ENCODE measurements at regions not wholly inside any gene's neighbourhood (a gene's known extent, or its start where the extent isn't known, plus 50 kb on each side); places are given as distances from the start of the nearest gene placed in this dataset.

DNA sequence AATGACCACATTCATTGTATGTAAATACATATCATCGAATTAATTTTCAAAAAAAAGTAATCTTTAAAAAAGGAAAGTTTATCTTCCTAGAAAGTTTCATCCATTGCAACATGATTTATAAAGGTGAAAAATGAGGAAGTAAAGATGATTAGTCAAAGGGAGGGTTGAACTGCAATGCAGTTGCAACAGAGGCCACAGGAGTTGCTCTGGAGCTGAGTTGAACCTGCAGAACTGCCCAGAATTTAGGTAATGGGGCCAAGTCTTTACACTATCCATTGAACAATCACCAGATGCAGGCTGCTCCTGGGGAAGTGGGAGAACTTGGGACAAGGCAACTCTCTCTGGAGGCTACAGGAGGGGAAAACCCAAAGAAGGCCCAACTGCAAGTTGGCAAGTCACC lies 390.7 kb downstream of the METTL4 start:
- no CpG with 5 or more reads among the region's 1 CpG for WGBS (ENCODE audit: extremely low coverage, insufficient coverage, insufficient read length)
- H4K12ac ChIP-seq (ENCODE audit: low read depth, low read length) = no peak overlapping the region
- H2AK5ac ChIP-seq (ENCODE audit: low read length) = no peak overlapping the region
- no peak overlapping the region for H3K4me2 ChIP-seq (ENCODE audit: low read length)
- no peak overlapping the region for H4K91ac ChIP-seq (ENCODE audit: low read depth, low read length)
- H3K4ac ChIP-seq (ENCODE audit: low read depth, low read length) = no peak overlapping the region
- no peak overlapping the region for H3K9ac ChIP-seq (ENCODE audit: low read length)
- no peak overlapping the region for H2AFZ ChIP-seq (ENCODE audit: insufficient read depth, low read length, poor library complexity)
- H3K79me2 ChIP-seq (ENCODE audit: control insufficient read depth, insufficient read depth, low read length, poor library complexity) = peaks cover 2% of the 10 kb centered on the region
- H3K27ac ChIP-seq (ENCODE audit: low read depth, low read length) = no peak overlapping the region
- H2BK5ac ChIP-seq (ENCODE audit: low read depth, low read length, poor library complexity) = no peak overlapping the region
- DNase-seq = peak in 1 of 2 donors; percentile 43
- H3K4me3 ChIP-seq (ENCODE audit: low read depth, low read length) = no peak overlapping the region
- no peak overlapping the region for H2BK12ac ChIP-seq (ENCODE audit: low read length)
- H4K8ac ChIP-seq (ENCODE audit: low read depth, low read length) = no peak overlapping the region
- H3K27me3 ChIP-seq (ENCODE audit: insufficient read depth, low read length) = no peaks in the 10 kb centered on the region
- H2BK120ac ChIP-seq (ENCODE audit: insufficient read depth, low read length, poor library complexity) = no peak overlapping the region
- H3K14ac ChIP-seq (ENCODE audit: low read length) = no peak overlapping the region
- no peaks in the 10 kb centered on the region for H3K36me3 ChIP-seq (ENCODE audit: control insufficient read depth in 1 of 2, insufficient read depth in 2 of 2, low read length in 2 of 2)
- H3K18ac ChIP-seq (ENCODE audit: low read length) = no peak overlapping the region
- H3K79me1 ChIP-seq (ENCODE audit: low read length) = no peaks in the 10 kb centered on the region
- H3K23ac ChIP-seq (ENCODE audit: low read length) = no peak overlapping the region
- no peaks in the 10 kb centered on the region for H3K4me1 ChIP-seq (ENCODE audit: control insufficient read depth in 1 of 2, insufficient read depth in 2 of 2, low read length in 2 of 2)
- H3K9me3 ChIP-seq (ENCODE audit: insufficient read depth, low read depth, low read length) = peaks cover 2% of the 10 kb centered on the region

DNA sequence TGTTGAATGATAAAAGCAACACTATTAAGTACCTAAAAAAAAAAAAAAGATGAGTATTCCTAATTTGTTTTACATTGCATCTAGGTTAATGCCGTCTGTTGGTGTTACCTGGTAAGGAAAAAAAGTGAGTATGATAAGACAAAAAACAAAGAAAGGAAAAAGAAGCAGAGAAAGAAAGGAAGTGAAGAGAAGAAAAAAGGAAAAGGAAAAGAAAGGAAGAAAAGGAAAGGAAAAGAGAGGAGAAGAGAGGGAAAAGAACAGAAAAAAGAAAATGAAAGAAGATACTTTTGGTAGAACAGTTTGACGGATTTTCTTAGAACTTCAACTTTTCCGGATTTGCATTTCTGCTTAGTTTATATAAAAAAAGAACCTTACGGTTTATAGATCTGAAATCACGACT lies 387.9 kb downstream of the METTL4 start:
- Histone ChIP-seq H3K4me1 (ENCODE audit: control insufficient read depth in 1 of 2, insufficient read depth in 2 of 2, low read length in 2 of 2) (no peaks in the 10 kb centered on the region), H3K23ac (ENCODE audit: low read length) (no peak overlapping the region), H3K79me2 (ENCODE audit: control insufficient read depth, insufficient read depth, low read length, poor library complexity) (peaks cover 2% of the 10 kb centered on the region), H4K91ac (ENCODE audit: low read depth, low read length) (no peak overlapping the region), H3K4ac (ENCODE audit: low read depth, low read length) (no peak overlapping the region), H3K4me2 (ENCODE audit: low read length) (no peak overlapping the region), H2AK5ac (ENCODE audit: low read length) (no peak overlapping the region), H3K79me1 (ENCODE audit: low read length) (no peaks in the 10 kb centered on the region), H3K18ac (ENCODE audit: low read length) (no peak overlapping the region), H3K9ac (ENCODE audit: low read length) (no peak overlapping the region), H3K36me3 (ENCODE audit: control insufficient read depth in 1 of 2, insufficient read depth in 2 of 2, low read length in 2 of 2) (no peaks in the 10 kb centered on the region), H2BK12ac (ENCODE audit: low read length) (no peak overlapping the region), H2BK120ac (ENCODE audit: insufficient read depth, low read length, poor library complexity) (no peak overlapping the region), H2AFZ (ENCODE audit: insufficient read depth, low read length, poor library complexity) (no peak overlapping the region), H3K27me3 (ENCODE audit: insufficient read depth, low read length) (no peaks in the 10 kb centered on the region), H3K14ac (ENCODE audit: low read length) (no peak overlapping the region), H4K12ac (ENCODE audit: low read depth, low read length) (no peak overlapping the region), H4K8ac (ENCODE audit: low read depth, low read length) (no peak overlapping the region), H3K4me3 (ENCODE audit: low read depth, low read length) (no peak overlapping the region), H2BK5ac (ENCODE audit: low read depth, low read length, poor library complexity) (no peak overlapping the region), H3K9me3 (ENCODE audit: insufficient read depth, low read depth, low read length) (peaks cover 2% of the 10 kb centered on the region), H3K27ac (ENCODE audit: low read depth, low read length) (no peak overlapping the region)
- no CpG with 5 or more reads among the region's 5 CpGs for WGBS (ENCODE audit: extremely low coverage, insufficient coverage, insufficient read length)
- DNase-seq = no peak

DNA sequence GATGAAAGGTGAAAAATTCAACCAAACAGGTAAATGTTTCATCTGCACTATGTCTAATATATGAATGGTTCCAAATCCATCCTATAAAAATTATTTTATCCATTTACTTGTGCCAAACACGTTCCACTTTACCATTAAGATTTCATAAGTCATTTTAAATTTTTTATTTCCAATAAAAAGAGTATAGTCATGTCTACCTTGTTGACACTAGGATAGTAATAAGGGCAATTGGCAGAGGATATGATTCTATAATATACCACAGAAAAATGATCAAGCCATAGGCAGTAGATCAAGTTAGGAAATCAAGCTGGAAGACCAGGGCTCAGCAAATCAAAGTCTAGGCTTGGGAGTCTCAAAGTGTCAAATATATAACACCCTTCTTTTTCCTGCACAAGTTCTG lies 384.3 kb downstream of the METTL4 start:
- WGBS (ENCODE audit: extremely low coverage, insufficient coverage, insufficient read length) = no CpG with 5 or more reads among the region's 1 CpG

DNA sequence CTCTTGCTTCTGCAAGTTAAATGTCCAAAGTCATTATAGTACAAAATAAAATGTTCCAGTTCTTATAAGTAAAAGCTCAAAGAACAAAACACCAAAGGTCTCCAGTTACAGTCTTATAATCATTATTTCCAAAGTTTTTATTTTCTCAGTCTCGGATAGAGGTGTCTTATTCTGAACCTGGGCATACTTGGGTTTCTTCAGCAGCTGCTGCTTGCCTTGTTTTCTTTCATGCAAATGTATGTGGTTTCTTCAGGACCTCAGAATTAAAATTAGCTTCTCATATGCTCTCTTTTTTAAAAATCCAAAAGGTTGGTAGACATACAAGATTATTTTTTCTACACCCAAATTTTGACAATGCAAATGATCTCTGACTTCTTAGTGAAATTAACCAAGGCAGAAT lies 383.0 kb downstream of the METTL4 start:
- Histone ChIP-seq H3K4me3 (ENCODE audit: low read depth, low read length) (no peak overlapping the region), H4K12ac (ENCODE audit: low read depth, low read length) (no peak overlapping the region), H3K4me1 (ENCODE audit: control insufficient read depth in 1 of 2, insufficient read depth in 2 of 2, low read length in 2 of 2) (no peaks in the 10 kb centered on the region), H3K23ac (ENCODE audit: low read length) (no peak overlapping the region), H3K79me1 (ENCODE audit: low read length) (no peaks in the 10 kb centered on the region), H4K8ac (ENCODE audit: low read depth, low read length) (no peak overlapping the region), H3K14ac (ENCODE audit: low read length) (no peak overlapping the region), H3K9me3 (ENCODE audit: insufficient read depth, low read depth, low read length) (no peaks in the 10 kb centered on the region), H3K9ac (ENCODE audit: low read length) (no peak overlapping the region), H3K27me3 (ENCODE audit: insufficient read depth, low read length) (no peaks in the 10 kb centered on the region), H3K36me3 (ENCODE audit: control insufficient read depth in 1 of 2, insufficient read depth in 2 of 2, low read length in 2 of 2) (no peaks in the 10 kb centered on the region), H2AFZ (ENCODE audit: insufficient read depth, low read length, poor library complexity) (no peak overlapping the region), H2BK120ac (ENCODE audit: insufficient read depth, low read length, poor library complexity) (no peak overlapping the region), H2AK5ac (ENCODE audit: low read length) (no peak overlapping the region), H3K4me2 (ENCODE audit: low read length) (no peak overlapping the region), H3K4ac (ENCODE audit: low read depth, low read length) (no peak overlapping the region), H3K18ac (ENCODE audit: low read length) (no peak overlapping the region), H2BK12ac (ENCODE audit: low read length) (no peak overlapping the region), H3K27ac (ENCODE audit: low read depth, low read length) (no peak overlapping the region), H2BK5ac (ENCODE audit: low read depth, low read length, poor library complexity) (no peak overlapping the region), H4K91ac (ENCODE audit: low read depth, low read length) (no peak overlapping the region), H3K79me2 (ENCODE audit: control insufficient read depth, insufficient read depth, low read length, poor library complexity) (peaks cover 2% of the 10 kb centered on the region)
- DNase-seq = no peak
- no CpG with 5 or more reads among the region's 1 CpG for WGBS (ENCODE audit: extremely low coverage, insufficient coverage, insufficient read length)

More for the DNA sequence above, 384.3 kb downstream of the METTL4 start:
- no peaks in the 10 kb centered on the region for H3K9me3 ChIP-seq (ENCODE audit: insufficient read depth, low read depth, low read length)
- H3K27me3 ChIP-seq (ENCODE audit: insufficient read depth, low read length) = no peaks in the 10 kb centered on the region
- no peak overlapping the region for H3K27ac ChIP-seq (ENCODE audit: low read depth, low read length)
- H2BK120ac ChIP-seq (ENCODE audit: insufficient read depth, low read length, poor library complexity) = no peak overlapping the region
- H2BK12ac ChIP-seq (ENCODE audit: low read length) = no peak overlapping the region
- H2BK5ac ChIP-seq (ENCODE audit: low read depth, low read length, poor library complexity) = no peak overlapping the region
- H3K79me2 ChIP-seq (ENCODE audit: control insufficient read depth, insufficient read depth, low read length, poor library complexity) = peaks cover 2% of the 10 kb centered on the region
- H3K23ac ChIP-seq (ENCODE audit: low read length) = no peak overlapping the region
- no peak overlapping the region for H2AK5ac ChIP-seq (ENCODE audit: low read length)
- no peak for DNase-seq
- no peaks in the 10 kb centered on the region for H3K79me1 ChIP-seq (ENCODE audit: low read length)
- no peaks in the 10 kb centered on the region for H3K4me1 ChIP-seq (ENCODE audit: control insufficient read depth in 1 of 2, insufficient read depth in 2 of 2, low read length in 2 of 2)
- H3K18ac ChIP-seq (ENCODE audit: low read length) = no peak overlapping the region
- no peak overlapping the region for H3K4me3 ChIP-seq (ENCODE audit: low read depth, low read length)
- H3K4me2 ChIP-seq (ENCODE audit: low read length) = no peak overlapping the region
- H2AFZ ChIP-seq (ENCODE audit: insufficient read depth, low read length, poor library complexity) = no peak overlapping the region
- no peak overlapping the region for H3K14ac ChIP-seq (ENCODE audit: low read length)
- H3K9ac ChIP-seq (ENCODE audit: low read length) = no peak overlapping the region
- H4K12ac ChIP-seq (ENCODE audit: low read depth, low read length) = no peak overlapping the region
- no peak overlapping the region for H4K8ac ChIP-seq (ENCODE audit: low read depth, low read length)
- no peaks in the 10 kb centered on the region for H3K36me3 ChIP-seq (ENCODE audit: control insufficient read depth in 1 of 2, insufficient read depth in 2 of 2, low read length in 2 of 2)
- no peak overlapping the region for H3K4ac ChIP-seq (ENCODE audit: low read depth, low read length)
- H4K91ac ChIP-seq (ENCODE audit: low read depth, low read length) = no peak overlapping the region

All from trophoblast cell (in vitro differentiated cells and primary cell).